Fibroblast of the aortic adventitia (primary cell): ENCODE measurements at regions not wholly inside any gene's neighbourhood (a gene's known extent, or its start where the extent isn't known, plus 50 kb on each side); places are given as distances from the start of the nearest gene placed in this dataset.

Source experiments
- DNase-seq: peaks from one replicate; pipeline ENCODE4 v3.0.0-alpha.2; 2010; ENCODE audit warnings: low read depth
- H3K4me3 ChIP-seq: 2 replicates; pipeline ENCODE4 v1.5.1; 2011; ENCODE audit warnings: low read depth, mild to moderate bottlenecking, control low read depth, low read length, moderate library complexity
- TF ChIP-seq, protein P1 (sequence below): IDR thresholded peaks from 2 replicates; pipeline ENCODE4 v1.5.1; 2011; ENCODE audit warnings: mild to moderate bottlenecking, low read length, control low read depth, inconsistent platforms; ENCODE audit not compliant: insufficient read depth

DNA sequence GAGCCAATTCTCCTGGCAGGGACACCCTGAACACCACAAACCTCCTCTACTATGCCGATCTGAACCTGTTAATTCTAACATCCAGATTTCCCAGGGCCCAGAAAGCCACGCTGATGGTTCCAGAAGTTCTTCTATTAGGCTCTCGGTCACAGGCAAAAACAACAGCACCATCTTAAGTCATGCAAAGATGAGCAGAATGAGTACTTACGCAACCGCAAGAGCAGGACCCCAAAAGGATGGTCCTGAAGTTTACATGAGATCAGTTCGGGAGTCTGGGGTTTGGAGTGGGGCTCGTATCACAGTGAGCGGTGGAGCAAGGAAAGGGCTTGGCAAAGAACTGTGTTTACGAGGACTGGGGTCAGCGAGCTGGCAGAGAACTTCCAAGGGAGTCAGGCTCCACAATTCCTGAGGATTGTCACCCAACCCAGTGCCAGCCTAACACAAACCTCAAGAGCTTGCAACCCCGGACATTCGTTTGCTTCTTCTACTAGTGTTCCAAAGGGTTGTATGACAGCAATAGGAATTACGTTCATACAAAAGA, 532.6 kb downstream of the TNS3 start:
- H3K4me3 ChIP-seq = no peak overlapping the region
- DNase-seq = no peak
- TF ChIP-seq, protein P1, sequence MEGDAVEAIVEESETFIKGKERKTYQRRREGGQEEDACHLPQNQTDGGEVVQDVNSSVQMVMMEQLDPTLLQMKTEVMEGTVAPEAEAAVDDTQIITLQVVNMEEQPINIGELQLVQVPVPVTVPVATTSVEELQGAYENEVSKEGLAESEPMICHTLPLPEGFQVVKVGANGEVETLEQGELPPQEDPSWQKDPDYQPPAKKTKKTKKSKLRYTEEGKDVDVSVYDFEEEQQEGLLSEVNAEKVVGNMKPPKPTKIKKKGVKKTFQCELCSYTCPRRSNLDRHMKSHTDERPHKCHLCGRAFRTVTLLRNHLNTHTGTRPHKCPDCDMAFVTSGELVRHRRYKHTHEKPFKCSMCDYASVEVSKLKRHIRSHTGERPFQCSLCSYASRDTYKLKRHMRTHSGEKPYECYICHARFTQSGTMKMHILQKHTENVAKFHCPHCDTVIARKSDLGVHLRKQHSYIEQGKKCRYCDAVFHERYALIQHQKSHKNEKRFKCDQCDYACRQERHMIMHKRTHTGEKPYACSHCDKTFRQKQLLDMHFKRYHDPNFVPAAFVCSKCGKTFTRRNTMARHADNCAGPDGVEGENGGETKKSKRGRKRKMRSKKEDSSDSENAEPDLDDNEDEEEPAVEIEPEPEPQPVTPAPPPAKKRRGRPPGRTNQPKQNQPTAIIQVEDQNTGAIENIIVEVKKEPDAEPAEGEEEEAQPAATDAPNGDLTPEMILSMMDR = no peak

DNA sequence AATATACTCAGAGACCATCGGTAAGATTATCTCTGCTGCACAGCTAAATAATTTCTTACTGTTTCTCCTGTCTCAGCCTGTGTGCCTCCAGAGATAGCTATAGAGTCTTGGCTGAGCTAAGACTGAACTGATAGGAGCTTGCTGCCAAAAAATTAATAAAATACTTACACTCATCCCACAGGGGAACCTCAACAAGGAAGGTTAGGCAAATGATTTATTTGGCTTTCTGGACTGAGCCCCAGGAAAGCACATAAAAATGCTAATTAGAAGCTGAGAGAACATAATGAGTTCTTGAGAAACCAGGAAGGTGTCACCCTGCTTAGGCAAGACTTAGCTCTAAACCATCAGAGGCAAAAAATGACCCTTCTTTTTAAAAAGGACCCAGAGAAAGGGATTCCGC, 534.5 kb downstream of the TNS3 start:
- no peak overlapping the region for H3K4me3 ChIP-seq
- TF ChIP-seq, protein P1 = no peak
- peak; percentile 32 for DNase-seq

DNA sequence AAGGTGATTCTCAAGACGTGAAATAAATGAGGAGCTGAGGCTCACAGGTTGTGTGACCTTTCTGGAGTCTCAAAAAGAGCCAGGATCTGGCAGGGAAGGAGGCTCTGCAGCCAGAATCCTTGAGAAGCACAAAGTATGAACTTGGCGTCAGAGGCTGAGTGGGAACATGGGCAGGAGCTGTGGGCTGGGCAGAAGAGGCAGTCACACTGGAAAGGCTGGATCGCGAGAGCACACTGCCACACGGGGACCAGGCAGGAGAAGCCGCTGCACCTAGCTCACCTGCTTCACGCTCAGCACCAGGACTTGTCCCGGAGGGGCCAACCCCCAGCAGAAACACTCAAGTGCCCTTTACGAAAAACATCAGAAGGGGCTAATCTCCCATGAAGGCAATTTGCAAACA, 535.0 kb downstream of the TNS3 start:
- H3K4me3 ChIP-seq = no peak overlapping the region
- no peak for DNase-seq
- TF ChIP-seq, protein P1 = no peak

DNA sequence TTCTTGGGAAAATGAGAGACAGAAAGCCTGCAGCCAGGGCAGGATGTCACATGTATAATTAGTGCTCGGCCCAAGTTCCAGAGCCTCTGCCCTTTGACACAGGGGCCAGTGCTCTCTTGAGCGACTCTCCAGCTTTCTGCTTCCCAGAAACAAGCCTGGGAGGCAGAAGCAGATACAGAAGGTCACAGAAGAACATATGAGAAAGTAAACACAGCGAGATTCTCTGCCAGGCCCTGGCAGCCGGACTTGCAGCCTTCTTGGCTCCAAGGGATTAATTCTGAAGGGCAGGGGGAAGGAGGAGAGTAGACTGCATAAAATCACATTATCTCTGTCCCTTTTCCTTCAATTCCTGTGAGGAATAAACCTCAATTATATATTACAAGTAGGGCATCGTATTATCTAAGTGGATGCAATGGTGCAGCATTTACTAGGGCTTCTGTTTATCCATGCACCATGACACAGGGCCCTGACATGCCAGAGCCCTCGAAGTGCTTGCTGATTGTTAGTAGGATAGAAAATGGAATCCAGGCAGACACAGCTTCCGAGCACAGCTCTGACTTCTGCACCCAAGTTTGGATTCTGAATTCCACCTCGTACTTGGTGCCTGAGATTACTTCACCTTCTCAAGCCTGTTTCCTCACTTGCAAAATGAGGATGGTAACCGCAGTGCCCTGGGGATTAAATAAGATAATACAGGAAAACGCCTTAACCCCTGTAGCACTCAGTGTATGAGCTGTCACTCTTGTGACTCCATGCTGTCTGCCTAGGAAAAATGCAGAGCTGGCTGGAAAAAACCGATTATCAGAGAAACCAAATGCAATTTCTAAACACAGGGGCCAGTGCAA, 536.5 kb downstream of the TNS3 start:
- no peak overlapping the region for H3K4me3 ChIP-seq
- peak; percentile 50 for DNase-seq
- TF ChIP-seq, protein P1 = no peak

DNA sequence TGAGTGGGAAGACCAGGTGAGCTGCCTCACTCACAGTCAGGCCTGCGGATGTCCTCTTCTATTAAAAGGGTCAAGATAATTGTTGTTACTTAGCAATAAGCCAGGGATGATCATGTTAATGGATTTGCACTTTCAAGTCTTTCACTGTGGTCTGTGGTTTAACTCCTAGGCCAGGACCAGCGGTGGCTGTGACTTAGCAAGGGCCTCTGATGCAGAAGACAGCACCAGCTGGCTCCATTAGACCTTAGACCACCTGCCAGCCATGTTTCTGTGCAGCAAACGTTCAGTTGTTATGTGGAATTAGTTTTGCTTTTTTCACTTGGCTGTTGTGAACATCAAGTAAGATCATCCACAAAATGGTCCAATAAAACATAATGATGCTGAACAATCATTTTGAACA, 537.3 kb downstream of the TNS3 start:
- H3K4me3 ChIP-seq = no peak overlapping the region
- DNase-seq = no peak
- TF ChIP-seq, protein P1 = no peak

DNA sequence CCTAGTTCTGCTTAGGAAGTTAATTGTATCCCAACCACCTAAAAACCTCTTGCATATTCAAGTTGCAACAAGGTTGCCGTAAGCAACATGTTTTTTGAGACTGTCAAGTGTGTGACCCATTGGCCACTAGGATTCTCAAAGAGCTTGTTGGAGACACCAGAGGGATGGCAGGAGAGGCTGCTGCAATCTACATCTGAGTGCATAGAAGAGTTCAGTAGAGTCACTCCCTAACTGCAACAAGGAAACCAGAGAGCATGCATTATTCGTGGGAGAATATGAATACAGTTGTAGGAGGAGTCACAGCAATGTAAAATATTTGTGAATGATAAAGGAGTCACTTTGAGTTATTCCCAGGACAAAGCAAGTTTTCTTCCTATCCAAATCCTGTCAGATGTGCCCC, 538.6 kb downstream of the TNS3 start:
- TF ChIP-seq, protein P1 = no peak
- DNase-seq = no peak
- no peak overlapping the region for H3K4me3 ChIP-seq
